GM19351 (cell line): ENCODE measurements at regions not wholly inside any gene's neighbourhood (a gene's known extent, or its start where the extent isn't known, plus 50 kb on each side); places are given as distances from the start of the nearest gene placed in this dataset.

ENCODE experiments used
- ATAC-seq: cut with Tn5 transposase; IDR thresholded peaks from one replicate; pipeline ENCODE4 v1.9.1; 2021; ENCODE audit warnings: mild to moderate bottlenecking, moderate library complexity; ENCODE audit not compliant: unreplicated experiment

DNA sequence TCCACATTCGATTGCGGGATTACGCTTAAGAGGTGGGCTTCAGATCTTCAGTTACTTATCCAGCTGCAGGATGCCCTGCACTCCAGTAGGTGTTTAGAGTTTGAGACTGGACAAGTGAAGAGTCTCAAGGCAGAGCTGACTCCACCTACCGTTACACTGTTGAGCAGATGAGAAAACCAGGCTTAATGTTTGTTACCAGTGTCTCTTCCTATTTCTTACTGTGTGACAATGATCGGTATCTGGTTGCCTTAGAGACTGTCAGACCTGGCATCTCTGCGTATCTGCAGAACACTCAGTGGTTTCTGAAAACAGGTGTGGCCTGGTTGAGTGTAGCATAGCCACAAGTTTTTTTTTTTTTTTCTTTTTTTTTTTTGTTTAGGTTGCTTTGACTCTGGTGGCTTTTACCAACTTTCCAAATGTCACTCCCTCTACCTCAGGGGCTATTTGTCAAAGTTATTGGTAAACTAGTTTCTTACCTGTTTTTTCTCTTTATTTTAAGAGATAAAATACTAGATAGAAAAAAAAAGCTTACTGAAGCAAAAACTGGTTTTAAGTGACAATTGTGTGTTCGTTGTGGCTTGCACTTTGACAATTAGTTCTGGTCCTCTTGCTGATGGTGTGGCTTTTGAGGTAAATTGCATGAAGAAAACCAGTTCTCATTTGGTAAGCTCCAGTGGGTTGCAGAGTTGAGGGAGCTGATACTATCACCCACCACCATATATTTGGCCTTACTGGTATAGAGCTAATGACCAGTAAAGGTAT is 284.8 kb downstream of the ETS1 start:
- ATAC-seq: peak; percentile 83

- ATAC-seq: no peak
Observed at GRCh38 chr11:128301756-128302155, 285.6 kb downstream of the ETS1 start.

GRCh38 chr11:128300785-128301184 is 286.6 kb downstream of the ETS1 start:
- ATAC-seq: no peak

GRCh38 chr11:128299132-128299726 is 288.1 kb downstream of the ETS1 start:
- no peak for ATAC-seq

GRCh38 chr11:128298271-128298670 is 289.1 kb downstream of the ETS1 start:
- ATAC-seq: no peak

DNA sequence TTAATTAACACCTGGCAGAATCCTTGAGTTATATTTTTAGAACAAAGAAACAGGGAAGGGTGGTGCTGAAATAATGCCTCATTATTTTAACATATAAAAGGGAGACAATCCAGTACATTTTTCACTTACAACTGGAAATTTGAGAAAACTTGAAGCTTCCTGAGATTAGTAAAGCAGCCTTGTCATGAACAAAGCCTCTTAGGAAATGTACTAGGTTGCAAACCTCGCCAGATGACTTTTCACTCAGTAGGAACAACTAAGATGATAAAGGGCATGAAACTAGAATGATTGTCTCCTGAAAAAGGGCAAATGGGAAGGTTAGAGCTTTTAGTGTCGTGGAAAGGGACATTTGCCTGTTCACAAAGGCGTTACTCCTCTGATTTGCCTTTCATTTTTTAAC is 289.6 kb downstream of the ETS1 start:
- no peak for ATAC-seq

DNA sequence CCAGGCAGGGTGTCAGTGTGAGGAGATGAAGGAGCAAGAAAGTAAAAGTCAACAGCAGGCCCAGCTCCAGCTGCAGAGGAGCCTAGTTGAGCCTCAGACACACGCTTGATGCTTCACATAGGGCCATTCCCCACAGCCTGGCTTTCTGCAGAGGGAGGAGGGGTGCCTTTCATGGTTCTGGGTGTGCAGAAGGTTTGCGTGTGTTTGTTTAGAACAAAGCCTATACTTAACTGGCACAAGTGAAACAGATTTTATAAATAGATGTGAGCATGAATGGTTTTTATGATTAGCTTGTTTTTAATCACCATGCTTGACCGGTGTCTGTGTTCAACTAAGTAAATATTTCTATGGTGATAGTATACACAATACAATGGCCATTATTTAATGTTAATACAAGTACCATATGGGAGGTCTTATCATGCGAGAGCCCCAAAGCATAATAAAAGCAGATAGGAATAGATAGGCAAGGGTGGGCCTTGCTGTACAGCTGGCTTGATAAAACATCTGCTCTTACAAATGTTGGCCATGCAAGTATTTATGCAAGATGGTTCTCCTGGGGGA is 290.2 kb downstream of the ETS1 start:
- ATAC-seq: peak; percentile 35

DNA sequence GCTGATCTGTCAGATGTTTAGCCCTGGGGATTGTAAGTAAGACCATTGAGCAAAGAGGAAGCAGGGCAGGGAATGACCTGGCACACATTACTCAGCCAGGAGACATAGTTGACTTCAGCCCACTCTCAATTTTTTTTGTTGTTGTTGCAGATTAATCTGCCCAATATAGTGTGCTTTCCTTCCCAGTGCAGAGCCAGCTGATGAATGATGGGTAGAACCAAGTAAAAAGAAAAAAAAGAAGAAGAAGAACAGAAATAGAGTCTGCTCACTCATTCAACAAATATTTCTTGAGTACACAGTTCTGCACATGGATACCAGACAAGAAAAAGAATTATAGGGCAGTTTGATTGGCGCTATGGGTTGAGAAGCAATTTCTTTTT is 292.7 kb downstream of the ETS1 start:
- no peak for ATAC-seq

- no peak for ATAC-seq
Observed at GRCh38 chr11:128294001-128294670, 293.2 kb downstream of the ETS1 start.

DNA sequence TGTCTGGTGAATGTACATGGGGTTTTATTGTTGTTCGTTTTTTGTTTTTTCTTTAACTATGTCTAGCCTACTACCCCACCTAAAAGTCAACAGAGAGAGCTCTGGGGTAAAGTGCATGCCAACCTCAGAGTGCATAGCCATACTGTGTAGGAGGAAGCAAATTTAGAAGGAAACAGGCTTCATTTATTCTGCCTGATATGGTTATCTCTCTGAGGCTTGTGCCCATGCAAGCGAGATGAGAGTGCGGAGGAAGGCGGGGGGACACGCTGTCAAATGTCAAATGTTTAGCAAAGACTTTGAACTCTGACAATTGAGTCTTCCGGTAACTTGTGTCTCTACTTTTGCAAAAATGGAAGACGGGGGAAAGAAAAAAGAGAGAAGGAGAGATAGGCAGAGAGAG is 295.5 kb downstream of the ETS1 start:
- ATAC-seq: no peak

GRCh38 chr11:128291007-128291406 is 296.4 kb downstream of the ETS1 start:
- ATAC-seq: no peak

- peak; percentile 74 for ATAC-seq
Observed at GRCh38 chr11:128290106-128290840, 297.1 kb downstream of the ETS1 start.

DNA sequence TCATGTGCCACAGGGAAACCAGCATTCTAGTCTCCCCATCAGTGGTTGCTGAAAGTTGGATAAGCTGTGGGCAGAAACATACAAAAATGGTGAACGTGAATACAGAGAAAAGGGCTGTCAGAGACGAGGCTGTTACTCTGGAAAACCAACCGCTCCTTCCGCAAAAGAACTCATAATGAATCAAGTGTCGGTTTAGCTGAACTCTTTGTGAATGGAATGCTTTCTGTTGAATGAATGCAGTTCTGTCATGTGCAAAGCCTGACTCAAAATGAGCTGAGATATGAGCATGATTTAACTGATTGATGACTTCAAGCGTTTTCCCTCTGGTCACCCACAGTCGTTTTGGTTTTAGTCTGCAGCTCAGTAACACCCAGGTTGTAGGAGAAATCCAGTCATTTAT is 298.3 kb downstream of the ETS1 start:
- ATAC-seq: peak; percentile 54

DNA sequence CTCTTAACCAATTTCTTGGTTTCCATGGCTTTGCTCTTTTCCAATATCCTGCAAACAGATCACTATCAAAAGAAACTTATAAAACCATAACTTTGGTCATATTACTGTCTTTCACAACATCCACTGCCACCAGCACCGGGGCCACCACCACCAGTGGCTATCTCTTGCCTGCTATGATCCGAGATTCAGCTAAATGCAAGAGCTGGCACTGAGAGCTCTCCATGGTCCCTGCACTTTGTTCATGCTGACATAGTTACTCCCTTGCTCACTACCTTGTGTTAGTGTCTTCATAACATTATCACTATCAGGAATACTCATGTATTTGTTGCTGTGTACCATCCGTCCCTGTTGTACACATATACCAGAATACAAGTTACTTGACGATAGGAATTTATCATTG is 299.0 kb downstream of the ETS1 start:
- no peak for ATAC-seq

DNA sequence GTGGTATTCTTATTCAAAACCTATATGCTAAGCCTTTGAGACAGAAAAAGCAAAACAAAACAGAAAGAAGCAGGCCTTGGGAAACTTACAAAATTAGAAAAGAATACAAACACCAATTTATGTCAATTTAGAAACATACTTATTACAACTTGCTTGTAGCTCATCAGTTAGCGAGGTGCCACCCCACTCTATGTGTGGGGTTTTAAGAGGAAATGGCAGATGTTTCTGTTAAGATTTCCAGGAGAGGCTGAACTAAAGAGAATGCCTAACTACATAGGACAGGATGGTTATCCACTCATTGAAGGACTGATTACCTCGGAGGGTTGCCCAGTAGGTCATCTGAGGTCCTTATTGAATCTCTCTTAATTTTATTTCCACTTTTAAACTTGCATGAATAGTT is 302.0 kb downstream of the ETS1 start:
- no peak for ATAC-seq

- no peak for ATAC-seq
Observed at GRCh38 chr11:128284634-128285033, 302.7 kb downstream of the ETS1 start.

DNA sequence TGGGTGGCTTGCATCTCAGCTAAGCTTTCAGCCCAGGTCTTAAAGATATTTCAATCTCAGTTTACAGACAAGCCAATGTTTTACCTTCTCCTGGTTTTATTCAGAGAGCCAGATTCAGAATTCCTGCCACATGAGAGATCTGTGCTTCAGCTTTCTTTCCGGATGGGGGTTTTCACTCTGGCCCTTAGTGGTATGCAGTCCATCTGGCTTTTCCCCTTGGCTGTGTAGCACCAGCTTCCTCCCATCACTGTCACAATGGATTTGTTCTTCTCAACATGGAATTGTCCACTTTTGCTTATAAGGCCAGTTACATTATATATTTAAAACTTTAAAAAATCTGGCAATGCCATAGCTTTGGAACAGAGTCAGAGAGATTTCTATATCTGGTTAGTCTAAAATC is 303.9 kb downstream of the ETS1 start:
- no peak for ATAC-seq

DNA sequence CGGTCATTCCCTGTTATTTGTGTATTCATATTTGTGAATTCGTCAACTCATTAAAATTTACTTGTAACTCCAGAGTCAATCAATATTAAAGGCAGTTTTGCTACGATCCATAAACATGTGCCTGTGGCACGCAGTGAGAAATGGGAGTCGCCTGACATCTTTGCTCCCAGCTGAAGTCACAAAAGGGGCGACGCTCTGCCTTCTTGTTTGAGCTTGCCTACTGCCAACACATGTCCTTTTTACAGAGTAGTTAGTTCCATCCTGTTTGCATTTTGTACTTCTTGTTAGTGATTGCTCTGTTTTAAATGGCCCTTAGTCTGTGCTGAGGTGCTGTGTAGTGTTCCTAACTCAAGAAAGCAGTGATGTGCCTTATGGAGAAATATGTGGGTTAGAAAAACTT is 305.3 kb downstream of the ETS1 start:
- no peak for ATAC-seq

DNA sequence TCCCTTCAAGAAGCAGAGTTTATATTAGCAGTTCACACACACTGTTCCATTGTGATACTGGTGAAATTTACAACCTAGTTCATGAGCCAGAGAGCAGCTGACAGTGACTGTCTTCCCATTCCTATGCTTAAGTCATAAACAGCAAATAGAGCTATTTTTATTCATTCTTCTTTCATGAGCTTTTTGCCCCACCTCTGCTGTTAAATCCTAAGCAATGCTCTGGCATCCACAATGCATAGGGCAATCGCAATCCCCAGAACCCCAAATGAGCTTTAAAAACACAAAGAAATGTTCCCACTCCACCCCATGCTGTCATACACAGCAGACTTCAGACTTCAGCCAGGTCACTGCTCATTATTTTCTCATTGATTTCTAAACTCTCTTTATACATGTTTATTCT is 307.5 kb downstream of the ETS1 start:
- ATAC-seq: no peak

GRCh38 chr11:128273736-128274135 is 313.6 kb downstream of the ETS1 start:
- no peak for ATAC-seq

- ATAC-seq: no peak
Observed at GRCh38 chr11:128271401-128271800, 316.0 kb downstream of the ETS1 start.
